ENCODE measurements at regions not wholly inside any gene's neighbourhood (a gene's known extent, or its start where the extent isn't known, plus 50 kb on each side); places are given as distances from the start of the nearest gene placed in this dataset.

DNA sequence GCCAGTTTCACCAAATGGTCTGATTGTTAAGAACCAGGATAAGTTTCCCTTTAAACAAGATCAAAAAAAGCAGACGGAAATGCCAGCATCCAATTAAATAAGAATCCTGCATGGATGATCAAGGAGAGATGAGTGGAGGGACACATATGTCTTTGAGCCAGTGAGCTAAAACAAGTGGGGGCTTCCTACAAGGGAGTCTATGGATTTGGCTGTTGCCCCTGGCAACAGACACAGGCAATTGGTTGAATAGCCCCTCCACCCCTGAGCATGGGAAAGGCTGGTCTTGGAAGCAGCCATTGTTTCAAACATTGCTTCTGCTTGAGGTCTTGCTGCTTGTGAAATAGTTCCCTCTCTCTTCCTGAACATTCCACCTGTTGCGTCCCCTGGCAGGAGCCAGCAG is 374.7 kb upstream of the ERCC4 start:
- H3K27me3 ChIP-seq (ENCODE audit: control insufficient read depth, insufficient read depth, low read length): no peaks in the 10 kb centered on the region
- no peak for TF ChIP-seq CTCF (IDR thresholded peaks at IDR 0.05)
- no peaks in the 10 kb centered on the region for H3K36me3 ChIP-seq (ENCODE audit: control insufficient read depth, insufficient read depth, low read length)
- no peak overlapping the region for H3K27ac ChIP-seq
- H3K4me2 ChIP-seq (ENCODE audit: low read length): no peak overlapping the region
- no peak overlapping the region for H3K4me3 ChIP-seq (ENCODE audit: low read depth, low read length)
- no peaks in the 10 kb centered on the region for H3K4me1 ChIP-seq
- H3K79me2 ChIP-seq: no peaks in the 10 kb centered on the region
- no peaks in the 10 kb centered on the region for H3K9me3 ChIP-seq (ENCODE audit: control insufficient read depth, low read length)
- H3K9ac ChIP-seq: no peak overlapping the region
- no peak overlapping the region for H2AFZ ChIP-seq

- no peak overlapping the region for H3K9ac ChIP-seq
- no peak overlapping the region for H2AFZ ChIP-seq
- no peak overlapping the region for H3K27ac ChIP-seq
- H3K79me2 ChIP-seq: no peaks in the 10 kb centered on the region
- H3K9me3 ChIP-seq (ENCODE audit: control insufficient read depth, low read length): no peaks in the 10 kb centered on the region
- no peaks in the 10 kb centered on the region for H3K36me3 ChIP-seq (ENCODE audit: control insufficient read depth, insufficient read depth, low read length)
- no peaks in the 10 kb centered on the region for H3K27me3 ChIP-seq (ENCODE audit: control insufficient read depth, insufficient read depth, low read length)
- H3K4me1 ChIP-seq: no peaks in the 10 kb centered on the region
- TF ChIP-seq CTCF (IDR thresholded peaks at IDR 0.05): no peak
- H3K4me2 ChIP-seq (ENCODE audit: low read length): no peak overlapping the region
- no peak overlapping the region for H3K4me3 ChIP-seq (ENCODE audit: low read depth, low read length)
Observed at GRCh38 chr16:13550254-13550653, 369.7 kb upstream of the ERCC4 start.

DNA sequence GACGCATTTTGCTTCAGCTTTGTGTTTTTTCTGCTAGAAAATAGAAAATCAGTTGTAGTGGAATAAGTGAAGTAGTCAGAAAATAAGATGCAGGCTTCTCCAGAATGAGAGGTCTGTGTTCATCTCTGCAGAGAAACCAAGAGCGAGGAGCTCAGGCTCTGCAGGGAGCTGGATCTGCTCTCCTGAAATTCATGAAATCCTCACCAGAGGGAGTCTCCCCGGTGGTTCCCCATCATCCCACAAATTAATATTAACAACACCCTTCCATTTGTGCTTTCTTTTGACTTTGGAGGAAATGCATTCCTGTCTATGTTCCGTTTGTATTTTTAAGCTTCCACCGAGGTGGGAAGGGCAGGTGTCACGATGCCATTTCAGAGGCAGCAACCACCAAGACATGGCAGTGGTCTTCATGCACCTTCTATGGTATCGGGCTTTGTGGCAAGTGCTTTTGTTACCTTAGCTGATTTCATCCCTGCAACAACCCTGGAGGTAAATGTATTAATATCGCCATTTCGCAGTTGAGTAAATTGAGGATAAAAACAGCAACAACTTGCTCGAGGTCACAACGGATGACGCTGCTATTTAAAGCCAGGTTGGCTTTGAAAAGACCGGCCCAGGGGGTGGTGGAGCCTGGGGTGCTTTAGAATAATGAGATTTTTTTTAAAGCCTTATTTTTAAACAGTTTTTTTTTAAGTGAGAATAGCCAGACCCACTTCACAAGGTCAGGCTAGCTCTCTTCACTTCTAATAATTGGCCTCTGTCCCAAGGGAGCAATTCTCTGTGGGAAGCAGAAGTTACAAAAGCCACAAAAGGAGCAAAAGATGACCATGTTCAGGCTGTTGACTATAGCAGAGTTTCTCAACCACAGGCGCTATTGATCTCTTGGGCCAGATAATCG is 367.6 kb upstream of the ERCC4 start:
- Histone ChIP-seq H3K9ac (no peak overlapping the region), H2AFZ (no peak overlapping the region), H3K4me2 (ENCODE audit: low read length) (no peak overlapping the region), H3K27ac (no peak overlapping the region), H3K9me3 (ENCODE audit: control insufficient read depth, low read length) (no peaks in the 10 kb centered on the region), H3K4me3 (ENCODE audit: low read depth, low read length) (no peak overlapping the region), H3K27me3 (ENCODE audit: control insufficient read depth, insufficient read depth, low read length) (no peaks in the 10 kb centered on the region), H3K79me2 (no peaks in the 10 kb centered on the region), H3K4me1 (no peaks in the 10 kb centered on the region), H3K36me3 (ENCODE audit: control insufficient read depth, insufficient read depth, low read length) (no peaks in the 10 kb centered on the region)
- no peak for TF ChIP-seq CTCF (IDR thresholded peaks at IDR 0.05)

DNA sequence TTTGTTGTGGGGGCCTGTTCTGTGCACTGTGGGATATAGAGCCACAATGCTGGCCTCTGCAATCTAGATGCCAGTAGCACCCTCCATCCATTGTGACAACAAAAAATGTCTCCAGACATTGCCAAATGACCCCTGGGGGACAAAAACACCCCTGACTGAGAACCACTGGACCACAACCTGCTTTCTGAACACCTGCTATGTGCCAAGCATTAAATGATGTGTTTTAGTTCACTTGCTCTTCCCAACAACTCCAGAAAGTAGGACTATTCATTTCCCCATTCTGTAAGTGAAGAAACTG is 367.0 kb upstream of the ERCC4 start:
- Histone ChIP-seq H3K9ac (no peak overlapping the region), H3K79me2 (no peaks in the 10 kb centered on the region), H3K27me3 (ENCODE audit: control insufficient read depth, insufficient read depth, low read length) (no peaks in the 10 kb centered on the region), H3K36me3 (ENCODE audit: control insufficient read depth, insufficient read depth, low read length) (no peaks in the 10 kb centered on the region), H3K4me3 (ENCODE audit: low read depth, low read length) (no peak overlapping the region), H2AFZ (no peak overlapping the region), H3K4me2 (ENCODE audit: low read length) (no peak overlapping the region), H3K4me1 (no peaks in the 10 kb centered on the region), H3K9me3 (ENCODE audit: control insufficient read depth, low read length) (no peaks in the 10 kb centered on the region), H3K27ac (no peak overlapping the region)
- TF ChIP-seq CTCF (IDR thresholded peaks at IDR 0.05): no peak

GRCh38 chr16:13553453-13553985 is 366.4 kb upstream of the ERCC4 start:
- Histone ChIP-seq H3K4me1 (no peaks in the 10 kb centered on the region), H3K9ac (no peak overlapping the region), H3K27me3 (ENCODE audit: control insufficient read depth, insufficient read depth, low read length) (no peaks in the 10 kb centered on the region), H2AFZ (no peak overlapping the region), H3K27ac (no peak overlapping the region), H3K79me2 (no peaks in the 10 kb centered on the region), H3K36me3 (ENCODE audit: control insufficient read depth, insufficient read depth, low read length) (no peaks in the 10 kb centered on the region), H3K4me3 (ENCODE audit: low read depth, low read length) (no peak overlapping the region), H3K9me3 (ENCODE audit: control insufficient read depth, low read length) (no peaks in the 10 kb centered on the region), H3K4me2 (ENCODE audit: low read length) (no peak overlapping the region)
- TF ChIP-seq CTCF (IDR thresholded peaks at IDR 0.05): no peak
